B cell (primary cell): ENCODE measurements at regions not wholly inside any gene's neighbourhood (a gene's known extent, or its start where the extent isn't known, plus 50 kb on each side); places are given as distances from the start of the nearest gene placed in this dataset.
"Not testable (repeated sequence)": the region's sequence is repeated elsewhere in the genome, so short reads cannot be mapped to it uniquely, and the experiment has no call there.

ENCODE experiments used
- ATAC-seq: fragments of 200-7000 bp; cut with Tn5 transposase; one replicate; pipeline ENCODE4 v1.10.0; 2021; ENCODE audit warnings: low read depth, mild to moderate bottlenecking, moderate number of reproducible peaks, moderate library complexity
- CTCF ChIA-PET: fragments of 350-600 bp; sonication (Branson Sonifier 250); formaldehyde crosslinking; loops from one replicate; lab custom pipeline; 2021; ENCODE audit warnings: antibody characterized with exemption, inconsistent platforms; lab: Charles Lee
- POLR2A ChIA-PET: fragments of 350-600 bp; sonication (Branson Sonifier 250); formaldehyde crosslinking; loops from one replicate; lab custom pipeline; 2021; ENCODE audit warnings: antibody characterized with exemption; lab: Charles Lee
- DNase-seq: peaks from one replicate; pipeline ENCODE4 v3.0.0; 2013
- H2AFZ ChIP-seq: 2 replicates; pipeline ENCODE4 v1.6.1; 2012; ENCODE audit warnings: mild to moderate bottlenecking, low read depth, low read length; ENCODE audit not compliant: insufficient read depth, poor library complexity, severe bottlenecking
- H3K27ac ChIP-seq, 2 donors: 1 replicate in 1 of 2; 2 replicates in 1 of 2; pipeline ENCODE4 v1.5.1; 2012 to 2013; ENCODE audit warnings: low read length in 2 of 2, mild to moderate bottlenecking in 2 of 2, moderate library complexity in 1 of 2
- H3K27me3 ChIP-seq, 4 experiments: fragments of 200-600 bp in 1 of 4; sonication (generic) in 1 of 4; replicated peaks in 1 of 4; 1 replicate in 2 of 4; 2 replicates in 2 of 4; pipeline versions ENCODE4 v1.6.1 to v1.7.0; 2013 to 2016; ENCODE audit warnings: low read length in 3 of 4, mild to moderate bottlenecking in 2 of 4, mixed read lengths in 1 of 4, moderate library complexity in 1 of 4; ENCODE audit not compliant: insufficient read depth in 4 of 4, control insufficient read depth in 3 of 4; ENCODE audit errors: control extremely low read depth in 1 of 4
- H3K36me3 ChIP-seq, 2 experiments: replicated peaks in 1 of 2; 1 replicate in 1 of 2; 2 replicates in 1 of 2; pipeline versions ENCODE4 v1.6.1 to v1.7.1; 2013; ENCODE audit warnings: low read length in 1 of 2; ENCODE audit not compliant: insufficient read depth in 2 of 2, control insufficient read depth in 1 of 2; ENCODE audit errors: control extremely low read depth in 1 of 2, extremely low read depth in 1 of 2
- H3K4me1 ChIP-seq, 2 donors: fragments of 200-600 bp in 1 of 2; sonication (generic) in 1 of 2; 1 replicate in 1 of 2; 2 replicates in 1 of 2; pipeline versions ENCODE4 v1.5.1 to v1.6.1; 2013 to 2017; ENCODE audit warnings: low read length in 2 of 2; ENCODE audit not compliant: control insufficient read depth in 2 of 2, insufficient read depth in 2 of 2
- H3K4me2 ChIP-seq: replicated peaks from 2 replicates; pipeline ENCODE3; 2012; ENCODE audit warnings: mild to moderate bottlenecking, low read depth, low read length; ENCODE audit not compliant: poor library complexity, severe bottlenecking
- H3K4me3 ChIP-seq, 5 experiments: fragments of 200-600 bp in 1 of 5; sonication (generic) in 1 of 5; 1 replicate in 3 of 5; 2 replicates in 2 of 5; pipeline versions ENCODE4 v1.5.1 to v1.7.0; 2011 to 2016; ENCODE audit warnings: low read length in 4 of 5, mild to moderate bottlenecking in 4 of 5, low read depth in 2 of 5, control low read depth in 1 of 5, moderate library complexity in 1 of 5; ENCODE audit not compliant: insufficient read depth in 1 of 5; ENCODE audit errors: control extremely low read depth in 1 of 5, extremely low read depth in 1 of 5
- H3K79me2 ChIP-seq: fragments of 200-600 bp; sonication (generic); one replicate; pipeline ENCODE4 v1.6.0; 2016; ENCODE audit warnings: low read length; ENCODE audit not compliant: control insufficient read depth, insufficient read depth
- H3K9ac ChIP-seq: fragments of 200-600 bp; sonication (generic); 2 replicates; pipeline ENCODE4 v1.6.1; 2017; ENCODE audit warnings: mild to moderate bottlenecking, low read length, moderate library complexity
- H3K9me3 ChIP-seq, 3 donors: one replicate each; pipeline versions ENCODE4 v1.6.1 to v1.7.1; 2013; ENCODE audit warnings: low read length in 2 of 3; ENCODE audit not compliant: control insufficient read depth in 2 of 3, insufficient read depth in 1 of 3; ENCODE audit errors: control extremely low read depth in 1 of 3
- H4K20me1 ChIP-seq: 2 replicates; pipeline ENCODE4 v1.6.0; 2012; ENCODE audit warnings: mild to moderate bottlenecking, low read length; ENCODE audit not compliant: insufficient read depth, control insufficient read depth, poor library complexity, severe bottlenecking
- H3K27ac Mint-ChIP-seq: one replicate; pipeline ENCODE4 v1.8.0; 2021; ENCODE audit warnings: mixed read lengths
- H3K27me3 Mint-ChIP-seq: one replicate; pipeline ENCODE4 v1.8.0; 2021; ENCODE audit warnings: mixed read lengths
- H3K4me1 Mint-ChIP-seq: one replicate; pipeline ENCODE4 v1.8.0; 2021; ENCODE audit warnings: mixed read lengths
- H3K4me3 Mint-ChIP-seq: one replicate; pipeline ENCODE4 v1.8.0; 2021; ENCODE audit warnings: mixed read lengths
- H3K9me3 Mint-ChIP-seq: one replicate; pipeline ENCODE4 v1.8.0; 2022; ENCODE audit warnings: mixed read lengths; ENCODE audit not compliant: insufficient read depth
- CTCF ChIP-seq: fragments of 200-600 bp; IDR thresholded peaks from one replicate; pipeline ENCODE4 v1.8.0; 2022; ENCODE audit warnings: antibody characterized with exemption, mild to moderate bottlenecking
- EZH2 ChIP-seq: IDR thresholded peaks from 2 replicates; pipeline ENCODE4 v1.6.1; 2012; ENCODE audit warnings: borderline replicate concordance, low read depth, mild to moderate bottlenecking, moderate library complexity, low read length; ENCODE audit not compliant: insufficient read depth, poor library complexity, severe bottlenecking
- WGBS: methylation state at CpG from one replicate; pipeline ENCODE4 v1.1.5; 2013; ENCODE audit warnings: missing lambda C conversion rate; ENCODE audit not compliant: insufficient coverage; 5-methylcytosine and 5-hydroxymethylcytosine counted together
- intact Hi-C: fragments of 100-400 bp; cut with micrococcal nuclease; formaldehyde crosslinking; loops from one replicate; pipeline ENCODE4 v1.10.0; 2022

- no peak for DNase-seq
- POLR2A ChIA-PET: no interaction called here
- Histone ChIP-seq H3K27ac (no peak overlapping the region), H3K27me3 (peaks cover 0 to 3% (median 0%) of the 10 kb centered on the region in 4 experiments), H3K4me1 (no peaks in the 10 kb centered on the region), H3K4me2 (no peak overlapping the region), H3K9ac (no peak overlapping the region), H3K79me2 (no peaks in the 10 kb centered on the region), H2AFZ (no peak overlapping the region), H3K36me3 (no peaks in the 10 kb centered on the region), H3K4me3 (no peak overlapping the region), H4K20me1 (no peaks in the 10 kb centered on the region), H3K9me3 (peaks cover 0 to 3% (median 0%) of the 10 kb centered on the region in 3 donors)
- Mint-ChIP-seq H3K4me1 (no peaks in the 10 kb centered on the region), H3K4me3 (no peak overlapping the region), H3K9me3 (no peaks in the 10 kb centered on the region), H3K27ac (no peak overlapping the region), H3K27me3 (peaks cover 9% of the 10 kb centered on the region)
- intact Hi-C loops: no loop called here
- no CpG with 5 or more reads among the region's 3 CpGs for WGBS
- CTCF ChIA-PET: no interaction called here
- no peak for TF ChIP-seq EZH2
- no peak for TF ChIP-seq CTCF
- no peak for ATAC-seq
These were observed 198.0 kb upstream of the FBXL4 start for GRCh38 chr6:99145738-99146137.

- Histone ChIP-seq H3K9me3 (peaks cover 0 to 3% (median 0%) of the 10 kb centered on the region in 3 donors), H3K79me2 (no peaks in the 10 kb centered on the region), H3K27ac (no peak overlapping the region), H3K4me3 (no peak overlapping the region), H3K4me2 (no peak overlapping the region), H3K27me3 (peaks cover 0 to 3% (median 0%) of the 10 kb centered on the region in 4 experiments), H3K4me1 (no peaks in the 10 kb centered on the region), H4K20me1 (no peaks in the 10 kb centered on the region), H3K9ac (no peak overlapping the region), H2AFZ (no peak overlapping the region), H3K36me3 (no peaks in the 10 kb centered on the region)
- Mint-ChIP-seq H3K27me3 (peaks cover 14% of the 10 kb centered on the region), H3K27ac (no peak overlapping the region), H3K9me3 (no peaks in the 10 kb centered on the region), H3K4me1 (no peaks in the 10 kb centered on the region), H3K4me3 (no peak overlapping the region)
- no peak for DNase-seq
- ChIA-PET CTCF (no interaction called here), POLR2A (no interaction called here)
- 96% methylated on average over 5 of the region's 5 CpGs for WGBS
- no peak for ATAC-seq
- intact Hi-C loops: no loop called here
- no peak for TF ChIP-seq EZH2
- no peak for TF ChIP-seq CTCF
These were observed 195.5 kb upstream of the FBXL4 start for GRCh38 chr6:99143108-99143861.

GRCh38 chr6:99141906-99142305 lies 194.2 kb upstream of the FBXL4 start:
- H3K4me3 ChIP-seq, H3K9ac ChIP-seq, ATAC-seq, H3K4me2 ChIP-seq, H3K27me3 ChIP-seq, H2AFZ ChIP-seq, CTCF ChIA-PET, H3K4me1 ChIP-seq, POLR2A ChIA-PET, DNase-seq, H3K9me3 Mint-ChIP-seq, H3K4me3 Mint-ChIP-seq, H3K9me3 ChIP-seq, H4K20me1 ChIP-seq, H3K27ac ChIP-seq, intact Hi-C loops, H3K36me3 ChIP-seq, H3K27ac Mint-ChIP-seq, H3K79me2 ChIP-seq, H3K4me1 Mint-ChIP-seq: not testable (repeated sequence)
- no CpG with 5 or more reads among the region's 29 CpGs for WGBS
- peaks cover 15% of the 10 kb centered on the region for H3K27me3 Mint-ChIP-seq
